HG03457 (cell line): ENCODE measurements at regions not wholly inside any gene's neighbourhood (a gene's known extent, or its start where the extent isn't known, plus 50 kb on each side); places are given as distances from the start of the nearest gene placed in this dataset.
"Not testable (repeated sequence)": the region's sequence is repeated elsewhere in the genome, so short reads cannot be mapped to it uniquely, and the experiment has no call there.

Experiments
- ATAC-seq: cut with Tn5 transposase; IDR thresholded peaks from one replicate; pipeline ENCODE4 v1.9.1; 2021; ENCODE audit warnings: moderate number of reproducible peaks; ENCODE audit not compliant: unreplicated experiment

DNA sequence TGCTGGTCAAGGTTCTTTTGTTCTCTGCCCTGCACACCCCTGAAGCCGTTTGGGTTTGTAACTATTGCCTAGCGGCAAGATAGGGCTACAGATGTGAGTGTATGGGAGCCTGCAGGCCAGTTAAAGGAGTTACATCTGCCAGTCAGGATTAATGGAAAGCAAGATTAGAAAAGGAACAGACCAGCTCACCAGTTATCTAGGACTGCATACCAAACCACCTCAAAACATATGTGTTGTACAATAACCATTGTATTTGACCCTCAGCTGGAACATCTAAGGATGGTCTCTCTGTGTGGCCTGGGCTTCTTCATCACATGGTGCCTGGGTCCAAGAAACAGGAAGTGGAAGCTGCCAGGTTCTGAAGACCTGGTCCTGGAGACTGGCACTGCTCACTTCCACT lies 52.5 kb upstream of the FBXO28 start:
- no peak for ATAC-seq

DNA sequence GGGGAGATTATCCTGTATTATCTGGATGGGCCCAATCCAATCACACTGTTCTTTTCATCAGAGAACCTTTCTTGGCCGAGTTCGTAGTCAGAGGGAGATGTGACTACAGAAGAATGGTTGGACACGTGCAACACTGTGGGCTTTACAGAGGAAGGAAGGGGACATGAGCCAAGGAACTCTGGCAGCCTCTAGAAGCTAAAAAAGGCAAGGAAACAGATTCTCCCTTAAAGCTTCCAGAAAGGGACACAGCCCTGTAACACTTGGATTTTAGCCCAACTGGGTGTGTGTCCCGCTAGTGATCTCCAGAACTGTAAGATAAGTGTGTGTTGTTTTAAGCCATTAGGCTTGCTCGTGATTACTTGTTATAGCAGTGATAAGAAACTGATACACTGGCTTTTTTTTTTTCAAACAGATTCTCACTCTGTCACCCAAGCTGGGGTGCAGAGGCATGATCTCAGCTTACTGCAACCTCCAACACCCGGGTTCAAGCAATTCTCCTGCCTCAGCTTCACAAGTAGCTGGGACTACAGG lies 53.9 kb upstream of the FBXO28 start:
- ATAC-seq = no peak

DNA sequence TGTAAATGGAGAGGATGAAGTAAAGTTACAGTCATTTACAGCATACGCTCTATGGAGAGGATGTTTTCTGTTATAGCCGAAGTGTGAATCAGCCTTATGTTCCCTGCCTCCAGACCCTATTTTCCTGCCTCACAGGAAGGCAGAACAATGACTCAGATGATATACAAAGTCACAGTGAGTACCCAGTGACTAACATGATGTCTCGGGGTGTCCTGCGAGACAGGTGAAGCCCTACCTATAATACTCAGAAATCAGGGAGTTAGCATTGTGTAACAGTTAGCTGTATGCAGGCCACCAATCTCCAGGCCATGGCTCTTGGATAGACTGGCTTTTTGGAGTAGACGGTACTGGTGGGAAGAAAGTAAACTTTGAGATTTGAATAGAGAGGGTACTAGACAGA lies 55.6 kb upstream of the FBXO28 start:
- no peak for ATAC-seq

DNA sequence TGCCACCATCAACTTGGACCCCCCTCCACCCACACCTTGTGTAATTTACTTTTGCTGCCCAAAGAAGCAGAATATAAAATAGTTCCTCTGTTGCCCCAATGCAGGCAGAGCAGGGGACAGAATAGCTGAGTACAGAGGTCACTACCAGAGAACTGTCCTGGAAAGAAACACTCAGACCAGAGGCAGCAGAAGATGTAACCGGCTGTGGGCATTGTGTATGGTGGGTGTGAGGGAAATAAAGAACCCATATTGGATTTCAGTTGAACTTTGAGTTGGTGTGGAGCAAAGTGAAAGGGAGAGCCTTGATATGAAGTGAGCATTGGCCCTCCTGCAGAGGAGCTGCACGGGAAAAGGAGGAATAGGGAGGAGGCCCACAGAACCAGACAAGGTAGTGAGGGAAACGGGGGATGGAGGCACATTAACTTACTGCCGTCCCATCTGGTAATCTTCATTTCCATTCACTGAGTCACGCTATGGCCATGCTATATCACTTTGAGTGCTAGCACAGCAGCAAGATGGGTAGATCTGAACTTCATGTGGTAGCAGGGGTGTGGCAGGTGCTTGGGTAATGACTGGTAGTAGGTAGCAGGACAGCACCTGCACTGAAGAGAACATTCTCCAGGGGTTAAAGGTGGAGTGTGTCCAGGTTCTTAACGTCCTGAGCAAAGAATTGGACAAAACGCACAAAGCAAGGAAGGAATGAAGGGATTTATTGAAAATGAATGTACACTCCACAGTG lies 56.3 kb upstream of the FBXO28 start:
- ATAC-seq = no peak

DNA sequence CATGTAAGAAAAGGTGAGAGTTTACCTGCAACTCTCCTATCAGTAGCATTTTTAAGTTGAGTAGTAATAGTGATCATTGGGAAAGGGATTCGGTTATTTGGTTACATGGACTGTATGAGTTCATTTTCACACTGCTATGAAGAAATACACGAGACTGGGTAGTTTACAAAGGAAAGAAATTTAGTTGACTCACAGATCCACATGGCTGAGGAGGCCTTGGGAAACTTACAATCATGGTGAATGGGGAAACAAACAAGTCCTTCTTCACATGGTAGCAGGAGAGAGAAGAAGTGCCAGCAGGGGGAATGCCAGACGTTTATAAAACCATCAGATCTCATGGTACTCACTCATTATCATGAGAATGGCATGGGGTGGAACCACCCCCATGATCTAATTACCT lies 59.3 kb upstream of the FBXO28 start:
- ATAC-seq = no peak

DNA sequence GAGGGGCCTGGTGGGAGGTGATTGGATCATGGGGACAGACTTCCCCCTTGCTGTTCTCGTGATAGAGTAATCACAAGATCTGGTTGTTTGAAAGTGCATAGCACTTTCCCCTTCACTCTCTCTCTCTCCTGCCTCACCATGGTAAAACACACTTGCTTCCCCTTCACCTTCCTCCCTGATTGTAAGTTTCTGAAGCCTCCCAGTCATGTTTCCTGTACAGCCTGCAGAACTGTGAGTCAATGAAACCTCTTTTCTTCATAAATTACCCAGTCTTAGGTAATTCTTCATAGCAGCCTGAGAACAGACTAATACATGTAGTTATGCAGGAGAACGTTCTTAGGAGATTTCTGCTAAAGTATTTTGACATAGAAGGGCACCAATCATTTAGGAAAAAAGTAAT lies 59.9 kb upstream of the FBXO28 start:
- ATAC-seq = no peak

DNA sequence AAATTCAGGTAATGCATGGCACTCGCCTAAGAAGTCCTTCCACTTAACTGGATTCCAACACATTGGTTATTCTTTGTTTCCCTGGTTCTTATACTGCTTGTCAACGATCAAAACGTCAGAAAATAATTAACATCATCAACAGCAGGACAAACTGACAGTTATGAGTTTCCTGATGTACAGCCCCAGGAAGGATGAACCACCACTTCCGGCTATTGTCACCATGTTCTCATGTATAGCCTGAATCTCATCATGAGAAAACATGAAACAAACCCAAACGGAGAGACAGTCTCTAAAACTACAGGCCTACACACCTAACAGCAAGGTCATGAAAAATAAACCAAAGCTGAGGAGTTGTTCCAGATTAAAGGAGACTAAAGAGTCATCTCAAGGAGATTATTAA lies 60.5 kb upstream of the FBXO28 start:
- ATAC-seq = no peak

DNA sequence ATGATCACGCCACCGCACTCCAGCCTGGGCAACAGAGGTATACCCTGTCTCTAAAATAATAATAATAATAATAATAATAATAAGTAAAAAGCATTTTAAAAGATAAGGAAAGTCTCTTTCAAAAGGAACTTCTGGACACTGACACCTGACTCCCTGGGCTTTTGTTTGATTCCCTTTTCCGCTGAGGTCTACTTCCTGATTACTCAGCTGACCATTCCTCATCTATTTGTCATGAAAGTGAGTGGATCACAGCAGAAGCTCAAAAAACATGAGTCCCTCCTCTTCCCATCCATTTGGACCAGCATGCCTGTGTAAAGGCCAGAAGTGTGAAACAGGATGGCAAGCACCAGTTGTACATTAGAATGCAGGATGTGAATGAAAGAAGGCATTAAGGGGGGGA lies 61.1 kb upstream of the FBXO28 start:
- no peak for ATAC-seq

DNA sequence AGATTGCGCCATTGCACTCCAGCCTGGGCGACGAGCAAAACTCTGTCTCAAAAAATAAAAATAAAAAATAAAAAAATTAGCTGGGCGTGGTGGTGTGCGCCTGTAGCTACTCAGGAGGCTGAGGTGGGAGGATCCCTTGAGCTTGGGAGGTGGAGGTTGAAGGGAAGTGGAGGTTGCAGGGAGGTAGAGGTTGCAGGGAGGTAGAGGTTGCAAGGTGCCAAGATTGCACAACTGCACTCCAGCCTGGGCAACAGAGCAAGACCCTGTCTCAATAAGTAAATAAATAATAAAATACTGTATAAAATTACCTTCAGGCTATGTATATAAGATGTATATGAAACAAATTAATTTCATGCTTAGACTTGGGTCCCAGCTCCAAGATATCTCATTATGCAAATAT lies 62.1 kb upstream of the FBXO28 start:
- ATAC-seq = not testable (repeated sequence)

DNA sequence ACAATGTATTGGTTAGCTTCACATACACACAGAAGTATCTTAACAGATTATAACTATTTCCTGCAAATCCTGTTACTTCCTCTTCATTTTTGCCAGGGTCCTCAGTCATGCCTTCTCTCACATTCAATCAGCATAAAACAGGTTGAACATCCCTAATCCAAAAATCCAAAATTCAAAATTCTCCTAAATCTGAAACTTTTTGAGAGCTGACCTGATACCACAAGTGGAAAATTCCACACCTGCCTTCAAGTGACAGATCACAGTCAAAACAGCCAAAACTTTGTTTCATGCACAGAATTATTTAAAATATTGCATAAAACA lies 62.9 kb upstream of the FBXO28 start:
- ATAC-seq = no peak

DNA sequence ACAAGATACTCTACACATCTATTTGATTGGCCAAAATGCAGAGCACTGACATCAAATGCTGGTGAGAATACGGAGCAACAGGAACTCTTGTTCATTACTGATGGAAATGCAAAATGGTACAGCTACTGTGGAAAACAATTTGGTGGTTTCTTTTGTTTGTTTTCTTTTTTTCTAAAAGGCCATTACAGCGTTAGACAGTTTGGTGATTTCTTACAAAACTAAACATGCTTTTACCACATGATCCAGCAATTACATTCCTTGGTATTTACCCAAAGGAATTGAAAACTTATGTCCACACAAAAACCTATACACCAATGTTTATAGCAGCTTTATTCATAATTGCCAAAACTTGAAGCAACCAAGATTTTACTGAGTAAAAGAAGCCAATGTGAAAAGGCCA lies 66.4 kb upstream of the FBXO28 start:
- no peak for ATAC-seq

DNA sequence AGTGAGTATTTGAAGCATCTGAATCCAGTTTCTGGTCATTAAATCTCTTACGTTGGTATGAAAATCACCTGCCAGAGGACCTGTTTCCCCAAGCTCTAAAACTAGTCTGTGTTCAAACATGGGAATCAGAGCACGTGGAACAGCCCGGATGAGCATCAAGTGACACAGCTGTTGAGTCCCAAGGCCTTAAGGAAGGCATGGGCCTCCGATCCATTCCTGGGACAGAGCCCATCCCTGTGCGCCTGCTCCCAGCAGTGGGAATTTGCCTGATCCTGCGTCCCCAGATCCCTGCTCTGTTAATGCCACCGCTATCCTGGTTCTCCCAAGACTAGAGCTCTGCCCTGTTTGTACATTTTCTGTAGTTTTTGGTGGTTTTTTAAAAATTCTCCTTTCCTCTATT lies 68.4 kb upstream of the FBXO28 start:
- ATAC-seq = no peak

DNA sequence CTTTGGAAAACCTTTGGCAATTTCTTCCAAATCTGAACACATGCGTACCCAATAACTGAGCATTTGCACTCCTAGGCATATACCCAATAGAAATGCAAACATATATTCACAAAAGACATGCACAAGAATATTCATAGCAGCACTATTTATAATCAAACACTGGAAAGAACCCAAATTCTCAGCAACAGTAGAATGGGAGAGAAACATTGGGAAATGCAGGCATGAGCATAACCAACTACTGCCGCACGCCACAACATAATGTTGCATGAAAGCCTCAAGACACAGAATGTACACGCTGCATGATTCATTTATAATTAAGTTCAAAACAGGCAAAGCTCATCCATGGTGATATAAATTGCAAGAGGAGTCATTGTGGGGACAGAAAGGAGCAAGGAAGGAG lies 69.5 kb upstream of the FBXO28 start:
- no peak for ATAC-seq

DNA sequence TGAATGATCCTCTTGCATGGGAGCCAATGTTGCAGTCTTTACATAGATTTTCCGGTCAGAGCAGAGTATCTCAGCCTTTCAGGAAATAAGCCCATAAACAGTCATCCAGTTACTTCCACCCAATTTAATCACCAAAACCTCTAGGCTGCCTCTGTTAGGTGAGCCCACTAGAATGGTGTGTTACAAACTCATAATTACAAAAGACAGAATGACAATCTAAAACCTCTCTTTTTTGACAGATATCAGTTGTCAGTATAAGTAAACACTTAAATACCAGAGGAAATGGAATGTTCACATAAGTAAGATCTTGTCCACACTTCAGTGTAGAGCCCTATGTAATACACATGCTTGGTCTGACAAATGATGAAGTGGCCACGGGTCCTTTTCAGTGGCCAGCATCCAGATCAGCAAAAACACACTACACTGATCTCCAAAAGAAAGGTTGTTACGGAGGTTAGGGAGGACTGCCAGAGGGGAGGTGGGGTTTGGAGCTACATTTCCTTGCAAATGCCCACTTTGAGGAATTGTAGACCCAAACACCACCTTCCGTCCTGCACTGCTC lies 71.3 kb upstream of the FBXO28 start:
- no peak for ATAC-seq

DNA sequence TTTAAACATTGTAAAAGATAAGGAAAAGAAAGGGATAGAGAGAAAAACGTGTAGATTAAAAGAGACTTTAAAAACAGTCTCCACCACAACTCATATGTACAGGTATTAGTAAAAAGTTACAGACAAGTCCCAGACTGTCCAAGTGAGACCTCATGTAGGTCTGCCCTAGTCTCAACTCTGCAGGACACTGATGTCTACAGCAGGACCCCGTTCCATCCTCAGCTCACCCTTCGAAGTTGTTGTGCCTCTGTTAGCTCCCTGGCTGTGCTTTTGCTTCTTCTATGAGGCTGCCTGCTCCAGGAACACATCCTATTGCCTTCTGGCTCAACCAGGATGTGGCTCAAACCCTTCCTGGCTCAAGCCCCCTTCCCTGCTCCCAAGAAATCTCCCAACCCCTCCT lies 72.9 kb upstream of the FBXO28 start:
- ATAC-seq = no peak

DNA sequence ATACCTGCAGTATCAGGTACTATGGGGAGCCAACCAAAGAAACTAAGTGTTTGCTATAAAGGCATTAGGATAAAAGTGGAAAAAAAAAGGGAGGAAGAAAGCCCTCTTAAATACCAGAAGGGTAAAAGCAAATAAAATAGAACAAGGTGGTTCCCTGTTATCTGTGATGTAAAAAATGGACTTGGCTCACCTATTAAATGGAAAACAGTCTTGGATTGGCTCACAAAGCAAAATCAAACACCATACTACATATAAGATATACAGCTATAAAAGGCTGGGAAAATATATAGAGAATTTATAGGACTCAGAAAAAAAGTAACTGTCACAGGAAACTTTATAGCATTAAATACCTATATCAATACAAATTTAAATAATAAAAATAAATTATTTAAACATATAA lies 73.5 kb upstream of the FBXO28 start:
- not testable (repeated sequence) for ATAC-seq

DNA sequence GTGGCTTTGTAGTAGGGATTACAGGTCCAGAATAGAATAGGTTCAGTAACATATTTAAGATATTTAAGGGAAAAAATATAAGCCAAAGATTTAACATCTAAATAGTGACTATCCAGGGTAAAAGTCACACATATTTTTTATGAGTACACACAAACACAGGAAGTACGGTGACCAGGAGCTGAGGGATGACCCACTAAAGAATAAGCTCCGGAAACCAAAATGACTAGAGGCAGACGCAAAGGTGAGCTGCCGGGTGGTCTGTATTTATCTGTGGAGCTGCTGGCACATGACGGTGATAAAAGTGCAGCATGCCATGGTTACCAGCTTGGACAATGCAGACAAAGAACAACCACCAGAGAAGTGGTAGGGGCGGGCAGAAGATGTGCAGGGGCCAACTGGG lies 73.9 kb upstream of the FBXO28 start:
- not testable (repeated sequence) for ATAC-seq

DNA sequence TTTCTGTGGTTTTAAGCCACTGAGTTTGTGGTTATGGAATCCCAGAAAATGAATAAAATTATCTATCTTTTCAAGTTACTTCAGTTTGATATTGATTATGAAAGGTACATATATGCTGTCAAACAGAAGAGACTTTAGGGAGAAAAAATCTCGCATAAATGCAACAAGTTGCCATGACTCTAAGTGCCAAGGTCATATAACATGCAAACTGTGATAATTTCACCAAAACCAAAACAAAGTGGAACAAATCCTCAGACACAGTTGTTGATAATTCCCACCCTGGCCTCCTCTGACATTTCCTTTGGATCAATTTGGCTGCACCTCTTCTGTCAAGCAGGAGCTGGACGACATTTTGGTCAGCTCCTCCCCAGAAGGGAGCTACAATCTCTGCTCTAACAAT lies 75.1 kb upstream of the FBXO28 start:
- not testable (repeated sequence) for ATAC-seq

DNA sequence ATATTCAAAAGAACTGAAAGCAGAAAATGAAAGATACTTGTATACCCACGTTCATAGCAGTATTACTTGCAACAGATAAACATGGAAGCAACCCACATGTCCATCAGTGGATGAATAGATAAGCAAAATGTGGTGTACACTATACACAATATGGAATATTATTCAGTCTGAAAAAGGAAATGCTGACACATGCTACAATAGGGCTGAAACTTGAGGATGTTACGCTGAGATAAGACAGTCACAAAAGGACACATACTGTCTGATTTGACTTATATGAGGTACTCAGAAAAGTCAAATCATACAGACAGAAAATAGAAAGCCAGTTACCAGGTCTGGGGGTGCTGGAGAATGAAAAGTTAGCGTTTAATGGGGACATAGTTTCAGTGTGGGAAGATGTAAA lies 76.5 kb upstream of the FBXO28 start:
- ATAC-seq = not testable (repeated sequence)

DNA sequence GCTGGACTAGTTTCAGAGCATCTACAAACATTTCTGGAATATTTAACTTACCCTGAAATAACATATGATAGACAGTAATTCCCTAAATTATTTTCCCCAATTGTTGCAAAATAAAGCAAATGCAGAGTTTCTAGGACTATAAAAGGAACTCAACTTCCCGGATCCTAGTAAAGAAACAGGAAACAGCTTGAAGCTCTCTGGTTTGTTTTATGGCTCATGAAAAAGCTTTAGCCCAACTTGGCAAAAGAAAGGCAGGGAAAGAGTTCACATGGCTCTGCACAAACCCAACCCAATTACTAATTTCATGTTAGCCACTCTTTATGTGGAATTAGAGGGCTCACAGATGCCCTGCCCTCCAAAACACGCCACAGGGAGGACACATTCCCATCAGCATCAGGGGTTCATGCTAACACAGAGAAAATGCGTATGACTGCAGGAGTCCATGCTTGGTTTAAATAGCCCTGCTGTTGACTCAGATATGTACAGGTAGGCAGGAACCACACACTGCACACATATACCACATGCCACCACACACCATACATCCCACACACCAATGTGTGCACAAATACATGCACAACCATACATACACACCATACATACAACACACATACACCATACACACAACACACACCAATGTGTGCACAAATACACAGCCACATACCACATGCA lies 81.2 kb upstream of the FBXO28 start:
- ATAC-seq = not testable (repeated sequence)

DNA sequence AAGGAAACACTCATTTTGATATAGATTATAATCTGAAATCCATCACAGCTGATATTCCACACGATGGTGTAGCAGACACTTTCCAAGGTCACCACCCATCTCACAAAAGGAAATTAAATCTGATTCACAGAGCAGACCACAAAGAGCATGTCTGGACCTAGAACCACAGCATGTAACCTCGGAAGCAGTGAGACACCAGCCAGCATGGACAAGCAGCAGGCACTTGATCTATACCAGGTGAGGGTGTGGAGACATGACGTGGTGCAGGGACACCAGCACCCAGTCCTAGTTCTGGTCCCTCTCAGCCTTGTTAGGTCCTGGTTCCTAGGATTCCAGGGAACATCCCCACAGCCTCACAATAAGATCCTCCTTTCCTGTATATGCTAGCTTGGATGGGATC lies 81.9 kb upstream of the FBXO28 start:
- ATAC-seq = not testable (repeated sequence)

DNA sequence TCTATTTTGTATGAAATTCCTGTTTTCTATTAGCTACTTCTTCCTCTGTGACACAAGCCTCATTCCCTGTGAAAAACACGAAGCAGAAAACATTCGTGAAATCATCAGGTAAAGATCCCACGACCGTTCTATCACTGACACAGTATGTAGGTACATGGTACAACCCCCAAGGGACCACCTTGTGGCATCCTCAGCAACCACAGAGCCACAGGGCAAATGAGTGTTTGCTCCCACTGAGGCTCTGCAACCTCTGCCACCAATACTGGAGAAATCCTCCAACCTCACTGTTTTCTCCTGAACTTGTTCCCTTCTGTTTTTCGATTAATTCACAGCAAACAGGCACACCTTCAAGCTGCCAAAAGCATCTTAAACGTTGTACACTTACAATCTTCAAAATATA lies 83.7 kb upstream of the FBXO28 start:
- not testable (repeated sequence) for ATAC-seq
